GM18511 (cell line): ENCODE measurements at regions not wholly inside any gene's neighbourhood (a gene's known extent, or its start where the extent isn't known, plus 50 kb on each side); places are given as distances from the start of the nearest gene placed in this dataset.
"Not testable (repeated sequence)": the region's sequence is repeated elsewhere in the genome, so short reads cannot be mapped to it uniquely, and the experiment has no call there.

Source experiments
- ATAC-seq: cut with Tn5 transposase; IDR thresholded peaks from one replicate; pipeline ENCODE4 v1.9.1; 2021; ENCODE audit warnings: mild to moderate bottlenecking, moderate library complexity; ENCODE audit not compliant: unreplicated experiment

GRCh38 chr7:149714081-149714909 lies 59.1 kb downstream of the ZNF467 start:
- ATAC-seq: peak; percentile 93

DNA sequence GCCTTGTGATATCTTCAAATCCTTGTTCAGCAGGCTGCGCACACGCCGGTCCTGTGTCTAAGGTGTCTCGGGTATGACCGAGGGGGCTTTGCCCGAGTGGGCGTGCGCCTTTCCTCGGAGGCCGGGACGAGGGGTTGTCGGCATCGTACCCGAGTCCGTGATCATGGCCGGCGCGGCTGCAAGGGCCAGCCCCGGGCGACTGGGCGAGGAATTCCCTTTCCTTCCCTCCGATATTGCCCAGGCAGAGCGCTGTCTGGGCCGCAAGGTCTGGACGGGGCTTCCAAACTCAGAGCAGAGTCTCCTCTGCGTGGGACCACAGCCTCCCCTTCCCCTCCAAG lies 59.7 kb downstream of the ZNF467 start:
- no peak for ATAC-seq

DNA sequence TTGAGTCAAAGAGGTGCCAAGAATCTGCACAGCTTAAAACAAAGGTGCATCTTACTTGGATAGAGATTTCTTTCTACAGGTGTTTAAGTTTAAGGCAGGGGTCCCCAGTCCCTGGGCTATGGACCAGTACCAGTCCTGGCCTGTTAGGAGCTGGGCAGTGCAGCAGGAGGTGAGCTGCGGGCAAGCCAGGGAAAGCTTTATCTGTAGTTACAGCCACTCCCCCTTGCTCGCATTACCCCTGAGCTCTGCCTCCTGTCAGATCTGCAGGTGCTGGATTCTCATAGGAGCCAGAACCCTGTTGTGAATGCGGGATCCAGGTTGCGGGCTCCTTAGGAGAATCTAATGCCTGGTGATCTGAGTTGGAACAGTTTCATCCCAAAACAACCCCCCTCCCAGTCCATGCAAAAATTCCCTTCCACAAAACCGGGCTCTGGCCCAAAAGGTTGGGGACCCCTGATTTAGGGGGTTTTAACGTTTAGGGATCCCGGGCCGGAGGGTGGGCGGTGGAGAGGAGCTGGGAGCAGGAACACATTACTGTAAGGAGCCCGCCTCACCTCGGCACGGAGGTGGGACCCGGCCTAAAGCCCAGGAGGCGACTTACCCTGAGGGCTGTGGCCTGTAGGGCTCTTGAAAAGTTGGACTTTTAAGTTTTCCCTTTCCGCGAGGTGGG lies 60.2 kb downstream of the ZNF467 start:
- no peak for ATAC-seq

DNA sequence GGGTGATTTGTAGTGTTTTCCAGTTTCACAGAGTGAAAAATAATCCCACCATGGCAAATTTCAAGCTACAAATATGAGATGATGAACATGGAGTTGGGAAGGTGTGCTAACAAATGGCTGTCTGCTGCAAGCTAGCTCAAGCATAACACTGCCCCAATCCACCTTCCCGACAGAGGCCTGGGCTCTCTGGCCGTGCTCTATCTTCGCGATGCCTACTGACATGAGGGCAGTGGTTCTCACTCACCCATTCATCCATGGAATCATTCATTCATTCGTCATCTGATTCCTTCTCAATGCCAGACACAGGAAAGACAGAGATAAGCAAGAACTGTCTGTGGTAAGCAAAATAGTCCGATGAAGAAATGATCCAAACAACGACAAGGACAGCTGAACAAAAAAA lies 65.4 kb downstream of the ZNF467 start:
- no peak for ATAC-seq

GRCh38 chr7:149707448-149707886 lies 65.9 kb downstream of the ZNF467 start:
- no peak for ATAC-seq

DNA sequence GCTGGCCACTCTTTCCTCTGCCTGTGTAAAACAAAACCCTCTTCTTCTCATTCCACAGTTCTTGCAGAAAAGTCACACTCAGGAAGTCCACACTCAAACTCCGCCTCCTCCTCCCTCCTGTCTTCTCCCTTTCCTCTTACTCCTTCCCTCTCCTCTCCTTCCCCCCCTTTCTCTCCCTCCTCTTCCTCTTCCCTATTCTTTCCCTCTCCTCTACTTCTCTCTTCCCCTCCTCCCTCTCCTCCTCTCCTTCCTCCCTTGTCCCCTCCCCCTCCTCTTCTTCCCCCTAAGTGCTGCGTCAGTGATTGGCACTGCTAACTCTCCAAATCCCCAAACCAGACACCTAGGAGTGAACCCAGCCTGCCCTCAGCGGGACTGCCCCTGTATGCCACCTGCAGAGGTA lies 67.0 kb downstream of the ZNF467 start:
- no peak for ATAC-seq

GRCh38 chr7:149704507-149704906 lies 68.9 kb downstream of the ZNF467 start:
- ATAC-seq: no peak

DNA sequence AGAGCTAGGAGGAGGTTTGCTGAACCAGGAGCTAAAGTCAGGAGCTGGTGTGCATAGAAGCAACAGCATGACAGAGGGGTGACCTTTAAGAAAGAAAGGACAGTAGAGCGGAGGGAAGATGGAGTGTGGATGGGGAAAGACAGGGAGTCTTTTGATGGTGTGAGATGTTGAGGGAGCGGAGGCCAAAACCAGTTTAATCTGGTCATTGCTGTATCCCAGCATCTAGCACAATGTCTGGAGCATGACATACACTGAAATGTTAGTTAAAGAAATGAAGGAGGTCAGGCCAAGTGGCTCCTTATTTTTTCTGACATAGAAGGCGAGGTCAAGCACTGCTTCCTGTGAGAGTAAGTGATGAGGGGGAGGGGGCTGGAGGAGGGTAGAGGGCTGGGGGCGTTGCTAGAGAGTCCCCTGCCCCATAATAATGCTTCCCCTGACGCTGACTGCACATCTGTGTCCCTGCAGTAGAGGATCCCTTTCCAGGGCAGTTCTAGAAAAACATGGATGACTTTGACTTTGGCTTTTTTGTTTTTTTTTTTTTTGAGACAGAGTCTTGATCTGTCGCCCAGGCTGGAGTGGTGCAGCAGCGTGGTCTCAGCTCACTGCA lies 70.2 kb downstream of the ZNF467 start:
- no peak for ATAC-seq

- no peak for ATAC-seq
These were observed 71.7 kb downstream of the ZNF467 start for GRCh38 chr7:149701495-149702240.

DNA sequence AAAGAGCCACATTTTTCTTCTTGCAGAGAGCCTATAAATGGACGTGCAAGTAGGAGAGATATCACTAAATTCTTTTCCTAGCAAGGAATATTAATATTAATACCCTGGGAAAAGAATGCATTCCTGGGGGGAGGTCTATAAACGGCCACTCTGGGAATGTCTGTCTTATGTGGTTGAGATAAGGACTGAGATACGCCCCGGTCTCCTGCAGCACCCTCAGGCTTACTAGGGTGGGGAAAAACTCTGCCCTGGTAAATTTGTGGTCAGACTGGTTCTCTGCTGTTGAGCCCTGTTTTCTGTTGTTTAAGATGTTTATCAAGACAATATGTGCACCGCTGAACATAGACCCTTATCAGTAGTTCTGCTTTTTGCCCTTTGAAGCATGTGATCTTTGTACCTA lies 75.6 kb downstream of the ZNF467 start:
- not testable (repeated sequence) for ATAC-seq

DNA sequence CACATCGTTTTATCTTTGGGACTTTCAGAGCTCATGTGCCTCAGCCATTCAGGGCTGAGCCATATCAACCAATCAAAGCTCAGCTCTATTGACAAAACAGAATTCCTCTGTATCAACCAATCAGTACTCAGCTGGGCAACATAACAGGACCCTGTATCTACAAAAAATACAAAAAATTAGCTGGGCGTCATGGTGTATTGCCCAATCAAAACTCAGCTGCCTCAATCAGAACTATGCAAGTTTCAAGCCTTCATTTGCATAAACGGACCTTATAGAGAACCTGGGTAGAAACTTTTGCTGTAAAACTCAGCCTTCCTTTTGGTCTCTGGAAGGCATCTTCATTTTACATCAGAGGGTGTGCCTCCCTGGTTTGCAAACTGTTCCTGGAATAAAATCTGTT lies 77.1 kb downstream of the ZNF467 start:
- no peak for ATAC-seq

DNA sequence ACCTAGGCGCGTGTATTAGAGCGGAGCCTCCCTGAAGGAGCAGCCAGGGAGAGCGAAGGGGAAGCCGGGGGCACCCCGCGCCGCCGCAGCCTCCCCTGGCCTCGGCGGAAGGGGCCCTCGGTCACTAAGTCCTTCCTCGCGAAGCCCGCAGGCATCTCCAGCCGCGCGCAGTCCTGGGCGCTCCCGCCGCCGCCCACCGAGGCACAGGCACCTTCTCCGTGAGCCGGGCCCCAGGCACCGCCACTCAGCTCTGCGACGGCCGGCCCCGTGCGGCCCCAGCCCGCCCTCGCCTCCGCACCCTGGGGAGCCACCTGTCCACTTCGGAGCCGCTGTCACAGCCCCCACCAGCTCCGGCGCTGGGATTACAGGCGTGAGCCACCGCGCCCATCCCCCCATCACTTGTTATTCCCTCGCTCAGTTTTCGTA lies 80.8 kb downstream of the ZNF467 start:
- ATAC-seq: no peak

DNA sequence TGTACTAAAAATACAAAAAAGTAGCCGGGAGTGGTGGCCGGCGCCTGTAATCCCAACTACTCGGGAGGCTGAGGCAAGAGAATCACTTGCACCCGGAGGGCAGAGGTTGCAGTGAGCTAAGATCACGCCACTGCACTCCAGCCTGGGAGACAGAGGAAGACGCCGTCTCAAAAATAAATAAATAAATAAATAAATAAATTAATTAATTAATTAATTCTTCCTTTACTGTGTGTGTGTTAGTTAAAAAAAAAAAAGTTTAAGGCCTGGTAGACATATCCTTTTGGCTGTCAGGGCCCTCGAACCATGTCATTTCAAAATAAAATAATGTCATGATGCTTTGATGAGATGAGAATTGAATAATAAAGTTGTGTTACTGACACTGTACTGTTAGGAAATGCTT lies 81.3 kb downstream of the ZNF467 start:
- no peak for ATAC-seq

DNA sequence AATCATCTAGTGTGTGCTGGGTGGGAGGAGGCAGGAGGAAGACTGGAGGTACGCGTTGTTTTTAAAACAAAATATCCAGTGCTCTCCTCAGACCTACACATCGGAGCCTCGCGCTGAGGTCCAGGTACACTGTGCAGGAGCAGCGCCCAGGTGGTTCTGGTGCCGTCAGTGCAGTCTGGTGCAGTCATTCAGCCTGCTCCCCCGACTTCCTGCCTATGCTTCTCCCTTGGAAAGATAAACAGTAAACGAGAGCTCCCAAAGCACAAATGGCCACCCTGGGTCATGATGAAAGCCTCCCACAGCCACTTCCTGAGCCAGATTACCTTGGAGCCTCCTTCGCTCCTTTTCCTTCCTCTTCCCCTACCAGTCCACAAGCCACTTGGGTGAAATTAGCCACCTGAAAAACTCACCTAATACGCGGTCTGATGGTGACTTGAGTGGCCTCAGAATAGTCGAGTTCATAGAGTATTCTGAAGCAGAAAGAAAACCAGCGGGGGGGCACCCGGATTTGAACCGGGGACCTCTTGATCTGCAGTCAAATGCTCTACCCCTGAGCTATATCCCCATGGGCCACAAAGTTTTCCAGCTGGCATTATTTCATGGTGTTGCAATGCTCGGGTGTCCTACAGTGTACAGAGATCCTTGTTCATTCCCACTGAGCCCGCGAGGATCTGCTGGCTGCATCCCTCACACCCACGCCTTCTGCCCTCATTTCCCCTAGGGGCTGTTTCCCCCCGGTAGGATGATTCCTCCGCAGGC lies 82.5 kb downstream of the ZNF467 start:
- no peak for ATAC-seq

- no peak for ATAC-seq
These were observed 84.1 kb downstream of the ZNF467 start for GRCh38 chr7:149689291-149689721.

- no peak for ATAC-seq
These were observed 84.6 kb downstream of the ZNF467 start for GRCh38 chr7:149688836-149689235.

DNA sequence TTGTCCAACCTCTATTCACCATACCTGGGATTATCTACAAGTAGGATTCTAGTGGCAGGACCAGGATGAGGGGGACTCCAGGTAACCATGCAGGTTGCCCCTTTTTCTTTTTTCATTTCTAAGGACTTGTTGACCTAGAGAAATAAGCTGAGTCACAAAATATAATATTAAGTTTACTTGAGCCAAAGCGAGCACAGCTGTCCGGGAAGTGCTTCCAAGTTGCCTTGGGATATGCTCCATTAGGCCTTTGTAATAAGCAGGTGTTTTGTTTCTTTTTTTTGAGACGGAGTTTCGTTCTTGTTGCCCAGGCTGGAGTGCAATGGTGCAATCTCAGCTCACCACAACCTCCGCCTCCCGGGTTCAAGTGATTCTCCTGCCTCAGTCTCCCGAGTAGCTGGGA lies 85.6 kb downstream of the ZNF467 start:
- ATAC-seq: not testable (repeated sequence)

DNA sequence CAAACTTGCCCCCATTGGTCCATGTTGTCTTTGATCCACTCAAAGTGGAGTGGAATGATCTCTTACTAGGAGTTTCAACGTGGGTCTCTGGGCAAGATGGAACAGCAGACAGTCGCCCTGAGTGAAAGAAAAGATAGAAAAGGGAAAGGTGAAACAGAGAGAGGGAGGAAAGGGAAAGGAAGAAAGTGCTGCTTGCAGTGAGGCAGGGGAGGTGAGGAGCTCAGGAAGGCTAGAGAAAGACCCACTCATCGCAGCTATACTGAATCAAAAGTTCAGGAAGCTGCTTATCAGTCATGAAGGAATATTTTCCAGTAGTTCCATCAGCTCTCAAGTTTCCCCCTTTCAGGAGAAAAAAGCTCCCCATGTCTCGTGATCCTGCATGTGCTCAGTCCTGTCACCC lies 86.9 kb downstream of the ZNF467 start:
- ATAC-seq: no peak

- ATAC-seq: no peak
These were observed 87.4 kb downstream of the ZNF467 start for GRCh38 chr7:149686011-149686410.

DNA sequence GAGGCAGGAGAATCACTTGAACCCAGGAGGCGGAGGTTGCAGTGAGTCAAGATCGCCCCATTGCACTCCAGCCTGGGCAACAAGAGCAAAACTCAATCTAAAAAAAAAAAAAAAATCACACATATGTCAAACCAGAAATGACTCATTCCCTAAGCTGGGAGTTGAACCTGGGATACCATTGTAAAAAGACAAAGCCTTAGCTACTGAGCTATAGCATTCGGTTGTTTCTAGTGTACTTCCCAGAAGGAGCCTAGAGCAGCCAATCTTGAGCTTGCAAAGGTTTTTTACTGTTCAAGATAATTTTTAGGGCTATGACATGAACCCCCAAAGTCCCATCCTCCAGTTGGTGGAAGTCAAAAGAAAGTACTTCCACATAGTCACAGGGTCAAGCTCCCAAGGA lies 87.9 kb downstream of the ZNF467 start:
- no peak for ATAC-seq

DNA sequence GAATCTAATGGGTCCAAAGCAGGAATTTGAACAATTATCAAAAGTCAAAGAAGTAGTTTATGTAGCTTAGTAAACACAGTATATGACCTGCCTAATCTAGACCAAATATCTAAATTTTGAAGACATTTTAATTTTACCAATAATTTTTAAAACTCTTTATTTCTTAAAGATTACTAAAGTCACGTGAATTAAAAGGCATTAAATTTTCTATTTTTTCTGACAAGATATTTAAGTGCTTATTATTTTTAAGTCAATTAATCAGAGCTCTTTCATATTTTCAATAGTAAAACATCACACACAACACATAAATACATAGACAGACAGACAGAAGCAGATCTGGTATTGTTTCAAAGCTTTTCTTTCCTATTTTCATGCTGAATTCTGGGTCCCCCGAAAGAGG lies 89.5 kb downstream of the ZNF467 start:
- no peak for ATAC-seq
